Activated B cell treated with CpG ODN at 0.5 μM for 24 hours (primary cell): ENCODE measurements at regions not wholly inside any gene's neighbourhood (a gene's known extent, or its start where the extent isn't known, plus 50 kb on each side); places are given as distances from the start of the nearest gene placed in this dataset.

Source experiments
- ATAC-seq: fragments of 200-7000 bp; cut with Tn5 transposase; one replicate; pipeline ENCODE4 v1.10.0; 2021; ENCODE audit warnings: low read depth, mild to moderate bottlenecking, moderate library complexity
- CTCF ChIA-PET: fragments of 350-600 bp; sonication (Branson Sonifier 250); formaldehyde crosslinking; loops from one replicate; lab custom pipeline; 2021; ENCODE audit warnings: antibody characterized with exemption; lab: Charles Lee
- POLR2A ChIA-PET: fragments of 350-600 bp; sonication (Branson Sonifier 250); formaldehyde crosslinking; loops from one replicate; lab custom pipeline; 2021; ENCODE audit warnings: antibody characterized with exemption; lab: Charles Lee
- DNase-seq: peaks from one replicate; pipeline ENCODE4 v3.0.0; 2022
- H3K27ac Mint-ChIP-seq: one replicate; pipeline ENCODE4 v1.8.0; 2020; ENCODE audit warnings: mixed read lengths
- H3K27me3 Mint-ChIP-seq: one replicate; pipeline ENCODE4 v1.8.0; 2021; ENCODE audit warnings: mixed read lengths
- H3K36me3 Mint-ChIP-seq: one replicate; pipeline ENCODE4 v1.8.0; 2021; ENCODE audit warnings: low read depth, mixed read lengths
- H3K4me1 Mint-ChIP-seq: one replicate; pipeline ENCODE4 v1.8.0; 2021; ENCODE audit warnings: mixed read lengths
- H3K4me3 Mint-ChIP-seq: one replicate; pipeline ENCODE4 v1.8.0; 2020; ENCODE audit warnings: mild to moderate bottlenecking, mixed read lengths
- H3K9me3 Mint-ChIP-seq: one replicate; pipeline ENCODE4 v1.8.0; 2020; ENCODE audit warnings: mixed read lengths
- intact Hi-C: fragments of 100-400 bp; cut with micrococcal nuclease; formaldehyde crosslinking; loops from one replicate; pipeline ENCODE4 v1.15.1; 2024
- TF ChIP-seq, protein P1 (sequence below): fragments of 200-600 bp; IDR thresholded peaks from one replicate; pipeline ENCODE4 v1.8.0; 2022; ENCODE audit warnings: antibody characterized with exemption, mild to moderate bottlenecking

GRCh38 chr17:34447406-34447805, 84.4 kb upstream of the CCL1 start:
- no peak overlapping the region for H3K27ac Mint-ChIP-seq
- no peak overlapping the region for H3K4me3 Mint-ChIP-seq
- no peaks in the 10 kb centered on the region for H3K9me3 Mint-ChIP-seq
- peaks cover 15% of the 10 kb centered on the region for H3K27me3 Mint-ChIP-seq
- intact Hi-C loops: no loop called here
- H3K36me3 Mint-ChIP-seq: no peaks in the 10 kb centered on the region
- TF ChIP-seq, protein P1, sequence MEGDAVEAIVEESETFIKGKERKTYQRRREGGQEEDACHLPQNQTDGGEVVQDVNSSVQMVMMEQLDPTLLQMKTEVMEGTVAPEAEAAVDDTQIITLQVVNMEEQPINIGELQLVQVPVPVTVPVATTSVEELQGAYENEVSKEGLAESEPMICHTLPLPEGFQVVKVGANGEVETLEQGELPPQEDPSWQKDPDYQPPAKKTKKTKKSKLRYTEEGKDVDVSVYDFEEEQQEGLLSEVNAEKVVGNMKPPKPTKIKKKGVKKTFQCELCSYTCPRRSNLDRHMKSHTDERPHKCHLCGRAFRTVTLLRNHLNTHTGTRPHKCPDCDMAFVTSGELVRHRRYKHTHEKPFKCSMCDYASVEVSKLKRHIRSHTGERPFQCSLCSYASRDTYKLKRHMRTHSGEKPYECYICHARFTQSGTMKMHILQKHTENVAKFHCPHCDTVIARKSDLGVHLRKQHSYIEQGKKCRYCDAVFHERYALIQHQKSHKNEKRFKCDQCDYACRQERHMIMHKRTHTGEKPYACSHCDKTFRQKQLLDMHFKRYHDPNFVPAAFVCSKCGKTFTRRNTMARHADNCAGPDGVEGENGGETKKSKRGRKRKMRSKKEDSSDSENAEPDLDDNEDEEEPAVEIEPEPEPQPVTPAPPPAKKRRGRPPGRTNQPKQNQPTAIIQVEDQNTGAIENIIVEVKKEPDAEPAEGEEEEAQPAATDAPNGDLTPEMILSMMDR: no peak
- no peaks in the 10 kb centered on the region for H3K4me1 Mint-ChIP-seq
- DNase-seq: no peak
- ChIA-PET POLR2A (no interaction called here), CTCF (no interaction called here)
- no peak for ATAC-seq

- ATAC-seq: no peak
- no peaks in the 10 kb centered on the region for H3K4me1 Mint-ChIP-seq
- intact Hi-C loops: no loop called here
- no peaks in the 10 kb centered on the region for H3K9me3 Mint-ChIP-seq
- H3K27ac Mint-ChIP-seq: no peak overlapping the region
- POLR2A ChIA-PET: no interaction called here
- CTCF ChIA-PET: no interaction called here
- no peak for DNase-seq
- TF ChIP-seq, protein P1: no peak
- no peak overlapping the region for H3K4me3 Mint-ChIP-seq
- peaks cover 19% of the 10 kb centered on the region for H3K27me3 Mint-ChIP-seq
- no peaks in the 10 kb centered on the region for H3K36me3 Mint-ChIP-seq
Measured at GRCh38 chr17:34445101-34445500, 82.1 kb upstream of the CCL1 start.

GRCh38 chr17:34443619-34444469, 80.8 kb upstream of the CCL1 start:
- no peak overlapping the region for H3K4me3 Mint-ChIP-seq
- ChIA-PET POLR2A (no interaction called here), CTCF (no interaction called here)
- H3K9me3 Mint-ChIP-seq: no peaks in the 10 kb centered on the region
- H3K36me3 Mint-ChIP-seq: no peaks in the 10 kb centered on the region
- intact Hi-C loops: no loop called here
- DNase-seq (no peak), ATAC-seq (no peak)
- peaks cover 16% of the 10 kb centered on the region for H3K27me3 Mint-ChIP-seq
- H3K4me1 Mint-ChIP-seq: no peaks in the 10 kb centered on the region
- TF ChIP-seq, protein P1: no peak
- no peak overlapping the region for H3K27ac Mint-ChIP-seq

DNA sequence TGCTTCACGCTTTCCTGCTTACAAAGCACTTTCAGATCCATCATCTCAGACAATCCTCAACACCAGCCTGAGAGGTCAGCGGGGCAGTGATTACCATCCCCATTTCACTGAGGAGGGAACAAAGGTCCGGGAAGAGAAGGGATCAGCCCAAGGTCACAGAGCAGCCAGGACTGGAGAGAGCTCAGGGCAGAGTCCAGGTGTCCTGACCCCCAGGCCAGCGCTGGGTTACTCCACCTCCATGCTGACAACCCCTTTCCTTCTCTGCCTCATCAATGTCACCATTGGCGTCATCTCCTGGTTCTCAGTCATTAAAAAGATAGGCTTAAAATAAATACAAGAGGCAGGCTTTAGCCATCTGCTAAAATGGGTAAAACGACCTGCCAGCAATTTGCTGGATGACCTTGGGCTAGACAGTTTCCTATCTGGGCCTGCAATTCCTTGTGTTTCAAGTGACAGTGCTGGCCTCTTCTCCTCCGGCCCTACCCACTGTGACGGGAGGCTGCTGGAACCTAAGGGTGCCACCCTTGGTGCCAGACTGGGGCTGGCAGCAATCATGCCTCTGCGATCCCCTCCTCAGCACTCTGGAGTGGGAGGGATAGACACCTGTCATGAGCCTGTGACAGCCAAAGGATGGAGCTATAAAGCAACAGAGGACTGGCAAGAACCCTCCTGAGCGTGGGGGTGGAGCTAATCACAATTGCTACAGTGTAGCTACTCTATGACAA, 79.5 kb upstream of the CCL1 start:
- Mint-ChIP-seq H3K9me3 (no peaks in the 10 kb centered on the region), H3K27me3 (peaks cover 12% of the 10 kb centered on the region), H3K4me1 (no peaks in the 10 kb centered on the region), H3K27ac (no peak overlapping the region), H3K36me3 (no peaks in the 10 kb centered on the region), H3K4me3 (no peak overlapping the region)
- DNase-seq (no peak), ATAC-seq (no peak)
- TF ChIP-seq, protein P1: no peak
- intact Hi-C loops: no loop called here
- POLR2A ChIA-PET: no interaction called here
- CTCF ChIA-PET: interaction anchor here (0.9 kb wide), 1 partner anchor 25 kb away, joined by 3 read pairs; no protein-coding TSS in a partner anchor

- ChIA-PET CTCF (no interaction called here), POLR2A (no interaction called here)
- Mint-ChIP-seq H3K36me3 (no peaks in the 10 kb centered on the region), H3K4me1 (no peaks in the 10 kb centered on the region), H3K4me3 (no peak overlapping the region), H3K27ac (no peak overlapping the region), H3K9me3 (no peaks in the 10 kb centered on the region), H3K27me3 (peaks cover 11% of the 10 kb centered on the region)
- TF ChIP-seq, protein P1: no peak
- intact Hi-C loops: no loop called here
- ATAC-seq: no peak
- no peak for DNase-seq
Measured at GRCh38 chr17:34437188-34437587, 74.2 kb upstream of the CCL1 start.
